BE2C (cell line): ENCODE measurements at regions not wholly inside any gene's neighbourhood (a gene's known extent, or its start where the extent isn't known, plus 50 kb on each side); places are given as distances from the start of the nearest gene placed in this dataset.

Experiments used
- DNase-seq: peaks from one replicate; pipeline ENCODE4 v3.0.0-alpha.2; 2020
- H3K27me3 ChIP-seq: fragments of 250-450 bp; sonication (Bioruptor Pico); 2 replicates; pipeline ENCODE4 v1.5.1; 2020; ENCODE audit warnings: mild to moderate bottlenecking
- H3K36me3 ChIP-seq: fragments of 250-450 bp; sonication (Bioruptor Pico); 2 replicates; pipeline ENCODE4 v1.5.1; 2020; ENCODE audit warnings: mild to moderate bottlenecking
- H3K4me1 ChIP-seq: fragments of 250-450 bp; sonication (Bioruptor Pico); 2 replicates; pipeline ENCODE4 v1.5.1; 2020
- H3K4me3 ChIP-seq: 2 replicates; pipeline ENCODE4 v1.5.1; 2011; ENCODE audit warnings: low read depth, low read length
- H3K9me3 ChIP-seq: fragments of 250-450 bp; sonication (Bioruptor Pico); 2 replicates; pipeline ENCODE4 v1.5.1; 2020
- TF ChIP-seq, protein P1 (sequence below): IDR thresholded peaks from 2 replicates; pipeline ENCODE4 v1.5.1; 2012; ENCODE audit warnings: mild to moderate bottlenecking, low read depth, low read length

DNA sequence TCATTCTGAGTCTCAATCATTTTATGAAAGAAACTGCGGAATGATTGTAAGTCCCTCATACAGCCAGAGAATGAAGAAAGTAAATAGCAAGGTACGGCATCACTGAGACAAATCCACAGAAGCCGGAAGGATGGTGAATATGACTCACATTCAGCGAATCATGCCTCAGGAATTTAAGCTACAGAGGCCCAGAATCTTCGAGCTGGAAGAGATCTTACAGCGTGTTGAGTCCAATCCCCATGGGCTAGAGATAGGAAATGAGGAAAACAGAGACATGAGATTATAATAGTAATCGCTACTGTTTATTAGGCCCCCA is 173.2 kb downstream of the KIF18A start:
- H3K27me3 ChIP-seq = no peaks in the 10 kb centered on the region
- no peak overlapping the region for H3K4me3 ChIP-seq
- TF ChIP-seq, protein P1, sequence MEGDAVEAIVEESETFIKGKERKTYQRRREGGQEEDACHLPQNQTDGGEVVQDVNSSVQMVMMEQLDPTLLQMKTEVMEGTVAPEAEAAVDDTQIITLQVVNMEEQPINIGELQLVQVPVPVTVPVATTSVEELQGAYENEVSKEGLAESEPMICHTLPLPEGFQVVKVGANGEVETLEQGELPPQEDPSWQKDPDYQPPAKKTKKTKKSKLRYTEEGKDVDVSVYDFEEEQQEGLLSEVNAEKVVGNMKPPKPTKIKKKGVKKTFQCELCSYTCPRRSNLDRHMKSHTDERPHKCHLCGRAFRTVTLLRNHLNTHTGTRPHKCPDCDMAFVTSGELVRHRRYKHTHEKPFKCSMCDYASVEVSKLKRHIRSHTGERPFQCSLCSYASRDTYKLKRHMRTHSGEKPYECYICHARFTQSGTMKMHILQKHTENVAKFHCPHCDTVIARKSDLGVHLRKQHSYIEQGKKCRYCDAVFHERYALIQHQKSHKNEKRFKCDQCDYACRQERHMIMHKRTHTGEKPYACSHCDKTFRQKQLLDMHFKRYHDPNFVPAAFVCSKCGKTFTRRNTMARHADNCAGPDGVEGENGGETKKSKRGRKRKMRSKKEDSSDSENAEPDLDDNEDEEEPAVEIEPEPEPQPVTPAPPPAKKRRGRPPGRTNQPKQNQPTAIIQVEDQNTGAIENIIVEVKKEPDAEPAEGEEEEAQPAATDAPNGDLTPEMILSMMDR = no peak
- no peaks in the 10 kb centered on the region for H3K36me3 ChIP-seq
- no peaks in the 10 kb centered on the region for H3K9me3 ChIP-seq
- DNase-seq = no peak
- no peaks in the 10 kb centered on the region for H3K4me1 ChIP-seq

DNA sequence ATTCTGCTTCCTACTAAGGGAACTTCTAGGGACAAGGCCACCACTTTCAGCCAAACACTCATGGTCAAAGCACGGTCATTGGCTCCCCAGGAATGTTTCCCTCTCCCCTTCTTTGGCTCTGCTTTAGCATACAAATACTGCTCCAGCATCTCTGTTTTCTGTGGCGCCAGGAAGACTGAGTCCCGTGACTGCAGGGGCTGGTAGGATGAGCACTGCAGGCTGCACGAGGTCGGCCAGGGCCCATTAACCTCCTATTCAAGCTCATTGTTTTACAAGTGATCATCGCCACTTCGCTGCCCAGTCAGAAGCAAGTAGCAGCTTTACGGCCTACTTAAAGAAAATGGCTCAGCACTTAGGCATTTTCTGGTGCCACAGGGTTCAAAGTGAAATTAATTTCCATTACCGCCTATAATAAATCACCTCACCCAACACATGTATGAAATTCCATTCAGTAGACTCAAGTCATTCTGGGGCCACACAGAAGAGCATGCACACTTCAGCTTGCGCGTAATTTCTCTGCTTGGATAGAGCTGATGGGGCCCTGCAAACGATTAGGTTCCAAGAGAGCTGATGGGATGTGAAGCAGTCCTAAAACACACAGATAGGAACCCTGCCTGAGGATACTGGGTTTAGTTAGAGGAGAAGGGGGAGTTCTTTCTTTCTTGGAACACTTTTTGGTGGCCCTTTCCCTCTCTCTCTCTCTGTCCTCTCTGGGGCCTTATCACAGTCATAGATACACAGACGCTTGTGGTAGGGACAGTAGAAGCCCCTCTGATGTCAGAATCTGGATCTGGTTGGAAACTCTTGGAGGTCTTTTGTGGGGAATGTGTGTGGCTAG is 173.7 kb downstream of the KIF18A start:
- Histone ChIP-seq H3K4me1 (no peaks in the 10 kb centered on the region), H3K36me3 (no peaks in the 10 kb centered on the region), H3K9me3 (no peaks in the 10 kb centered on the region), H3K4me3 (no peak overlapping the region), H3K27me3 (no peaks in the 10 kb centered on the region)
- no peak for DNase-seq
- TF ChIP-seq, protein P1 = no peak

DNA sequence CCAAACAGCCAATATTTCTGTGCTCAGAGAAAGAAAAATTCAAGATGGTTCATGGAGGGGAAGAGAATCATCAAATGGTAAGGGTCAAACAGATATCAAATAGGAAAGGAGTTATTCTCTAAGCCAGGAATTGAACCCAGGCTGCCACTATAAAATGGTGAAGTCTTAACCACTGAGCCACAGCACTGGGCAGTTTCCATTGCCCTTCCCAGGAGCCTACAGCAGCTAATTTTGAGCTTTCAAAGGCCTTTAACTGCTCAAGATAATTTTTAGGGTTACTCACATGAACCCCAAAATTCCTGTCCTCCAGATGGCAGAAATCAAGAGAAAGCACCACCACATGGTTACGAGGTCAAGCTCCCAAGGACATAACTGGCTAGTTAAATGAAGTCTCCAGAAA is 176.2 kb downstream of the KIF18A start:
- DNase-seq = no peak
- Histone ChIP-seq H3K4me1 (no peaks in the 10 kb centered on the region), H3K9me3 (no peaks in the 10 kb centered on the region), H3K27me3 (no peaks in the 10 kb centered on the region), H3K36me3 (no peaks in the 10 kb centered on the region), H3K4me3 (no peak overlapping the region)
- TF ChIP-seq, protein P1 = no peak

DNA sequence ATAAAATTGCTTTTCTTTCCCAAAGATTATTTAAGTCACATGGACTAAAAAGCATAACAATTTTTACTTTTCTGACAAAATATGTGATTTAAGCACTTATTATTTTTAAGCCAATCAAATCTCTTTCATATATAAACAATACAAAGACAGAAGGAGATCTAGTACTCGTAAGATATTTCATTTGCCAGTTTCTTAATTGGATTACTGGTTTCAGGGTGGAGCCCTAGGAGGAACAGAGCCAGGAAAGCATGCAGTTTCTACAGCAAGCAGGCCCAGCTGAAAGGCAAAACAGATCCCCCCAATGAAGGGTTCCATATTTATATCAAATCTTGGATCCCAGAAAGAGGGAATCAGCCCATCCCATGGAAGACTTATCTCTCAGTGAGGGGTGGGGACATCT is 177.0 kb downstream of the KIF18A start:
- Histone ChIP-seq H3K4me1 (no peaks in the 10 kb centered on the region), H3K9me3 (no peaks in the 10 kb centered on the region), H3K36me3 (no peaks in the 10 kb centered on the region), H3K4me3 (no peak overlapping the region), H3K27me3 (no peaks in the 10 kb centered on the region)
- DNase-seq = no peak
- TF ChIP-seq, protein P1 = no peak

DNA sequence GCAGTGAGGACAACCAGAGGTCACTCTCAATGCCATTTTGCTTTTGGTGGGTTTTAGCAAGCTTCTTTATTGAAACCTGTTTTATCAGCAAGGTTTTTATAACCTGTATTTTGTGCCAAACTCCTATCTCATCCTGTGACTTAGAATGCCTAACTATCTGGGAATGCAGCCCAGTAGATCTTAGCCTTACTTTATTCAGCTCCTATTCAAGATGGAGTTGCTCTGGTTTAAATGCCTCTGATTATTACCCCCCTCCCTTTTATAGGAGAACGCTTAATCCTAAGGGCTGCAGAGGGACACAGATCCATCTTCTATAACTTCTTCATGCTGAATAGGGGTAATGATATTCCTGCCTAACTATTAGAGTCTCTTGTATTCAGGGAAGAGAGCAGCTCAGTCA is 179.1 kb downstream of the KIF18A start:
- Histone ChIP-seq H3K9me3 (no peaks in the 10 kb centered on the region), H3K27me3 (no peaks in the 10 kb centered on the region), H3K36me3 (no peaks in the 10 kb centered on the region), H3K4me3 (no peak overlapping the region), H3K4me1 (no peaks in the 10 kb centered on the region)
- TF ChIP-seq, protein P1 = no peak
- DNase-seq = no peak

DNA sequence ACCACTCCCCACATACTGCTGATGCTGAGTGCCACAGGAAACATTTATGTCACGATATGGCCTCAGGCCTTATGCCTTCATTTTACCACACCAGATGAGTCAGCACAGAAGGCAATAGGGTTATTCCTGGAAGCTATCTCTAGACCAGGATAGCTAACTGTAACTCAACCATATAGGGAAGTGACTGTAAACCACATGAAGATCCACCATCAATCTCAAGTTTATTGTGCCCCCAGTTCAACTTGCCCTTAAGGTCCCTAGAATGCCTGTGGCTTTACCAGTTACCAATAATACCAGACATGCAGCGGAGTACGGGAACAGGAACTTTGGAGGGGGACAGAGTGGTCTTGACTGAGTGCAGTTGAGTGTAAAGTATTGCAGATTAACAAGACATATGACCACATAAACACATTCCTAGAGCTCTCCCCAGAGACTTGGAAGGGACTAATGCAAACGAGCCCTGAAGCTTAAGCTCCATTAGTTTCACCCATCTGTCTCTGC is 180.9 kb downstream of the KIF18A start:
- Histone ChIP-seq H3K9me3 (no peaks in the 10 kb centered on the region), H3K4me1 (no peaks in the 10 kb centered on the region), H3K4me3 (no peak overlapping the region), H3K27me3 (no peaks in the 10 kb centered on the region), H3K36me3 (no peaks in the 10 kb centered on the region)
- TF ChIP-seq, protein P1 = no peak
- DNase-seq = no peak
